NCI-H2107 treated with DMSO at 0.1 percent for 48 hours (cell line): ENCODE measurements at regions not wholly inside any gene's neighbourhood (a gene's known extent, or its start where the extent isn't known, plus 50 kb on each side); places are given as distances from the start of the nearest gene placed in this dataset.
"Not testable (repeated sequence)": the region's sequence is repeated elsewhere in the genome, so short reads cannot be mapped to it uniquely, and the experiment has no call there.

Experiments
- DNase-seq: peaks from one replicate; lab custom pipeline; 2025; ENCODE audit not compliant: unreplicated experiment; lab: John Stamatoyannopoulos, UW

DNA sequence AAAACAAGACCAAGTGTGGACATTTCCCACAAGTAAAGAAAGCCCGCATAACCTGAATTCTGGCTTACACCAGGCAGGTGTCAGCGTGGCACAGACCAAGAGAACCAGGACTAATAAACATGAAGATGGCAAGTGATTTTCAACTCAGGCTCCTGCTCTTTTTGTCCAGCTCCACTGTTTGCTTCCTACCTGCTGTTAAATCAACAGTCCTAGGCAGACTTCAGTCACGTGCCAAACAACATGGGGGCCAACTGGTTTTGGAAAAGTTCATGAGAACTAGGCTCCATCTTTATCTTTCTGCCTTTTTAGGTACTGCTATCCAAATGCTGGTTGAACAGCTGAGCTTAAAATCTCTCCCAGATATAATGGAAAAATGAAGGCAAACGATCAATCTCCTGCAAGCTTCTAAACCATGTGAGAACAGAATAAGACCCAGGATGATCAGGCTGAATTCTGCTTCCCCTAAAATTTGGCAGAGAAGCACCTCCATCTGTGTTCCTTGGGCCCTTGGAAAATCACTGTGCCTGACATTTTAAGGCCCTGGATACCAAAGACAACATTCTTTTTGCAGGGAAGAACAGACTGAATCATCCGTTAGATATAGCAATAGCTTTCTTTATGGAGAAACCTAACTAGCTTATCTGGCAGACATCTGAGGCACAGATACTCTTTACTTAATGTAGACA, 215.6 kb upstream of the USP15 start:
- no peak for DNase-seq

- no peak for DNase-seq
Measured at GRCh38 chr12:62045211-62045610, 215.0 kb upstream of the USP15 start.

GRCh38 chr12:62050785-62051184, 209.4 kb upstream of the USP15 start:
- no peak for DNase-seq

- no peak for DNase-seq
Measured at GRCh38 chr12:62069976-62070375, 190.2 kb upstream of the USP15 start.

DNA sequence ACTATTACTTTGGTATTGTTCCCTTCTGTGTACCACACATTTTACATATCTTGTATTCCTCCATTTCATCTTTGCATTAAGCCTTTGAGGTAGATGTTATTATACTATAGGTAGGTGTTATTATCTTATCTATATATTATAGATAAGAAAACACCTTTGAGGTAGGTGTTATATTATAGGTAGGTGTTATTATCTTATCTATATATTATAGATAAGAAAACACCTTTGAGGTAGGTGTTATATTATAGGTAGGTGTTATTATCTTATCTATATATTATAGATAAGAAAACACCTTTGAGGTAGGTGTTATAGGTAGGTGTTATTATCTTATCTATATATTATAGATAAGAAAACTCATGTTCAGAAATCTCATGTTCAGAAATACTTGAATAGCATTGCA, 187.0 kb upstream of the USP15 start:
- not testable (repeated sequence) for DNase-seq

DNA sequence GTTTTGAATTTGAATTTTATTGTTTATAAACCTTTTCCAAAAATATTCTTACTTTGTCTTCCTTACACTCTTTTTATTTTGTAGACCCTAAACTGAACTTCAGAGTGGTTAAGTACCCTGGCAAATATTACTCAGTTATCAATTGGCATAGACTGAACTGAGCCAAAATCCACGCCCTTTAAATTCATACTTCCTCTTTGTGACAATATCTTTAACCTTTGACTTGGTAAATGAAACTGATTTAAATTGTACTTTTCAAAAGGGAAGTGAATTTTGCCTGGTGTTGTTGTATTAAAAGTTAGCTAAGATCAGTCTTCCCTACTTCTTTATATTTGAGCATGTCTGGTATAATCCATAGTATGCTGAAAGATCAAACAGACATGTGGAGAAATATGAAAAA, 184.3 kb upstream of the USP15 start:
- DNase-seq = no peak

DNA sequence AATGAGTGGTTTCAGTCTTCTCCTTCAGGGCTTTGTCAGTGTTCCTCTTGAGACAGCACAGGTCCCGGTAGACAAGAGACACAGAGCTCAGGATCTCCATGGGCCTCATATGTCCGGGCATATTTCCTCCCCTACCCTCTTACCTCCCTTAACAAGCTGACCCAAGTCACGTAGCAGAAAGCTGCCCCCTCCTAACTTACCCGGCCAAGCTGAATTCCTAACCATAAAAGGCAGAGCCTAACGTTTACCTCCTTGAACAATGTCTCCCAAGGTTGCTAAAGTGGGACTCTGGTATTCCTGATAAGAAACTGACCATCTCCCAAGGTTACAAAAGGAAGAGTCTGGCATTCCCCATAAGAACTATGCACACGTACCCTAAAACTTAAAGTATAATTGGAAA, 182.2 kb upstream of the USP15 start:
- no peak for DNase-seq

DNA sequence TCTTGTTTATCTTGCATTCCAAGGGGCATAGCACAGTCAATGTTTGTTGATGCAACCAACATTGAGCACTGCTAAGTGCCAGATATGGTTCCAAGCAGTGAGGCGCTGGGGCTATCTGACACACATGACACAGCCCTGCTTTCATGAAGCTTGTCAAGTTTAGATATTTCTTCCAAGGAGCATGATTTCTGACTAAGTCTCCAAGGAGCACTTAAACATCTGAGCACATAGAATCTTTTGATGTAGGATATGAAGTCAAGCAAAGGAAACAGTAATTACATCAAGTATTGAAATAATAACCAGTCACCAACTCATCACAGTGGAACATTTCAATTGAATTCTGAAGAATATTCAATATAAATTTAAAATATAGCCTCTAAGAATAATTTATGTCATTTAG, 177.8 kb upstream of the USP15 start:
- no peak for DNase-seq

- no peak for DNase-seq
Measured at GRCh38 chr12:62098132-62098531, 162.1 kb upstream of the USP15 start.

GRCh38 chr12:62103748-62104147, 156.5 kb upstream of the USP15 start:
- no peak for DNase-seq

- DNase-seq = no peak
Measured at GRCh38 chr12:62106547-62107185, 153.5 kb upstream of the USP15 start.

- DNase-seq = no peak
Measured at GRCh38 chr12:62113366-62114011, 146.7 kb upstream of the USP15 start.

GRCh38 chr12:62116986-62117385, 143.2 kb upstream of the USP15 start:
- DNase-seq = no peak

DNA sequence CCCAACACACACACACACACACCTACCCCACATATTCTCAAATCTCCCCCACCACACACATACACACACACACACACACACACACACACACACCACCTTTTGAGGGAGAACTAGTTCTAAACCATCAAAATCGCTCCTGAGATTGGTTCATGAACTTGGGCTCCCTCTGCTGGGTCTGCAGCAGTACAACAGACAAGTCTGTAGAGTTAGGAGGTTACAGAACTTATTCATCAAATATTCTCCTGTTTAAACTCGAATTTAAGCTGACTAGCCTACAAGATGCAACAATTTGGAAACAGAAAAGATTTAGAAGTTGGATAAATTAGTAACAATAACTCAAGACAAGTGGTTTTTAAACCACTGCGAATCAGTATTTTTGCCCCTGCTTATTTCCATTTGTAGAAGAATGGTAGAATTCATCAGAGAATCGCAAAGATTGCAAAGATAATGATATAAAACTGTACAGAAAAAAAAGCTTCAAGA, 136.4 kb upstream of the USP15 start:
- peak; percentile 1 for DNase-seq

DNA sequence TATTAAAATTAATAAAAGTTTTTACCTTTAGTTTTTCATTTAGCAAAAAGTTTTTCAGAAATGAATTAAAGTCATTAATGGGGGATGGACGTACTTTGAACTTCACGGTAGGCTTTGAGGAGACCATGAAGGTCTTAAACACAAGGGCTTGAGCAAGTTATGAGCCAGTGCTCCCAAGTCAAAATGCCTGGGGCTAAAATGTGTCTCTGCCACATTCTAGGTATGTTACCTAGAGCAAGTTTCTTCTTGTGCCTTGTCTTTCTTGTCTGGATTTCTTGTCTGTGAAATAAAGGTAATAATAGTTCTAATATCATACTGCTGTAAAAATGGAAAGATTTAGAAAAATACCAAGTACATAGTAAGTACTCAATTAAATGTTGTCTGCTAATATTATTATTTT, 132.7 kb upstream of the USP15 start:
- no peak for DNase-seq

- no peak for DNase-seq
Measured at GRCh38 chr12:62128175-62128975, 131.8 kb upstream of the USP15 start.

DNA sequence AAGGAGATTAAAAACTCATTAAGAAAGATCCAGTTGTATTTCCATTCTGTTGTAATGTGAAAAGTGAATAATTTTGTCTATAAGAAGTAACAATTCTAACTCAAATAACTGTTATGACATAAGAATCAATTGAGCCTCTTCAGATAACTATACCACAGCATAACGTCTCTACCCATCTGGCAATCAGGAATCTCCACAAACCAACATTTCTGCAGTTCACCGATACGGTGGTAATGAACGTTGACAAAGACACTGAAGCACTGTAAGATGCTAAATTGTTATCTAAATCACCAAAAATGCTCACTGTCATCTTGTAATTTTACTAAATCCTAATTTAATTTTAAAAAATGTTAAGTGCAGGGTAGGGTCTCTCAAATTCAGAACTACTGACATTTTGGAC, 130.9 kb upstream of the USP15 start:
- DNase-seq = no peak

DNA sequence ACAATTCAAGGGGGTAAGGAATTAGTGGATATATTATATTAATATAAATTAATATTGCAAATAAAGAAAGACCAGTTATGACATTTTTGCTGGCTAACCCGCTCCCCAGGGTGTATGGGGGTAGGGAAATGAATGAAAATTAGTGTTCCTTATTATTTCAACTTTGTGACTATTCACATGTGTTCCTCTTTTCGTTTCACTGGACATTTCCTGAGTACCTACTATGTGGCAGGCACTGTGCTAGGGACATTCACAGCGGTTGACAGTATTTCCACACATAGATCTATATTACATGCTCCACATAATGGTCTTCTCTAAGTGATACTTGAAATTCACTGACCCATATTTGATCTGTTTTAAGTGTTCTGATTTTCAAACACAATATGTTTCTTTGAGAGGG, 129.8 kb upstream of the USP15 start:
- no peak for DNase-seq

GRCh38 chr12:62130834-62131552, 129.2 kb upstream of the USP15 start:
- no peak for DNase-seq

- no peak for DNase-seq
Measured at GRCh38 chr12:62133440-62133839, 126.8 kb upstream of the USP15 start.
